ENCODE measurements at regions not wholly inside any gene's neighbourhood (a gene's known extent, or its start where the extent isn't known, plus 50 kb on each side); places are given as distances from the start of the nearest gene placed in this dataset.

GRCh38 chr4:153034681-153035080 lies 98.6 kb downstream of the FHDC1 start:
- Histone ChIP-seq H3K9me3 (ENCODE audit: control insufficient read depth, insufficient read depth, low read length) (peaks cover 3% of the 10 kb centered on the region; the same call in 1 of the 2 replicates), H3K4me1 (ENCODE audit: control insufficient read depth, insufficient read depth, low read length) (peaks cover 8% of the 10 kb centered on the region), H3K4me3 (ENCODE audit: low read depth, low read length) (no peak overlapping the region), H3K9ac (ENCODE audit: low read depth, low read length) (no peak overlapping the region), H3K27me3 (ENCODE audit: control insufficient read depth, insufficient read depth, low read length) (no peaks in the 10 kb centered on the region), H3K36me3 (ENCODE audit: control insufficient read depth, insufficient read depth, low read length) (no peaks in the 10 kb centered on the region), H3K27ac (ENCODE audit: low read depth, low read length) (no peak overlapping the region)

GRCh38 chr4:153036931-153037482 lies 100.9 kb downstream of the FHDC1 start:
- Histone ChIP-seq H3K4me1 (ENCODE audit: control insufficient read depth, insufficient read depth, low read length) (peaks cover 8% of the 10 kb centered on the region), H3K9ac (ENCODE audit: low read depth, low read length) (no peak overlapping the region), H3K27me3 (ENCODE audit: control insufficient read depth, insufficient read depth, low read length) (no peaks in the 10 kb centered on the region), H3K9me3 (ENCODE audit: control insufficient read depth, insufficient read depth, low read length) (peaks cover 7% of the 10 kb centered on the region; the same call in 1 of the 2 replicates), H3K4me3 (ENCODE audit: low read depth, low read length) (no peak overlapping the region), H3K27ac (ENCODE audit: low read depth, low read length) (no peak overlapping the region), H3K36me3 (ENCODE audit: control insufficient read depth, insufficient read depth, low read length) (no peaks in the 10 kb centered on the region)

- H3K9ac ChIP-seq (ENCODE audit: low read depth, low read length): no peak overlapping the region
These were observed 102.6 kb downstream of the FHDC1 start for GRCh38 chr4:153038623-153039311.

GRCh38 chr4:153039542-153040185 lies 103.5 kb downstream of the FHDC1 start:
- H3K27ac ChIP-seq (ENCODE audit: low read depth, low read length): no peak overlapping the region
- H3K4me3 ChIP-seq (ENCODE audit: low read depth, low read length): no peak overlapping the region
- H3K9me3 ChIP-seq (ENCODE audit: control insufficient read depth, insufficient read depth, low read length): peaks cover 7% of the 10 kb centered on the region; the same call in 1 of the 2 replicates
- peaks cover 8% of the 10 kb centered on the region for H3K4me1 ChIP-seq (ENCODE audit: control insufficient read depth, insufficient read depth, low read length)
- no peaks in the 10 kb centered on the region for H3K27me3 ChIP-seq (ENCODE audit: control insufficient read depth, insufficient read depth, low read length)
- no peak overlapping the region for H3K9ac ChIP-seq (ENCODE audit: low read depth, low read length)
- no peaks in the 10 kb centered on the region for H3K36me3 ChIP-seq (ENCODE audit: control insufficient read depth, insufficient read depth, low read length)

More at GRCh38 chr4:153038623-153039311, 102.6 kb downstream of the FHDC1 start:
- Histone ChIP-seq H3K36me3 (ENCODE audit: control insufficient read depth, insufficient read depth, low read length) (no peaks in the 10 kb centered on the region), H3K27me3 (ENCODE audit: control insufficient read depth, insufficient read depth, low read length) (no peaks in the 10 kb centered on the region), H3K9me3 (ENCODE audit: control insufficient read depth, insufficient read depth, low read length) (peaks cover 7% of the 10 kb centered on the region; the same call in 1 of the 2 replicates), H3K4me3 (ENCODE audit: low read depth, low read length) (no peak overlapping the region), H3K27ac (ENCODE audit: low read depth, low read length) (no peak overlapping the region), H3K4me1 (ENCODE audit: control insufficient read depth, insufficient read depth, low read length) (peaks cover 8% of the 10 kb centered on the region)

GRCh38 chr4:153040677-153041076 lies 104.6 kb downstream of the FHDC1 start:
- no peaks in the 10 kb centered on the region for H3K27me3 ChIP-seq (ENCODE audit: control insufficient read depth, insufficient read depth, low read length)
- H3K4me3 ChIP-seq (ENCODE audit: low read depth, low read length): no peak overlapping the region
- H3K27ac ChIP-seq (ENCODE audit: low read depth, low read length): no peak overlapping the region
- H3K9ac ChIP-seq (ENCODE audit: low read depth, low read length): no peak overlapping the region
- peaks cover 8% of the 10 kb centered on the region for H3K4me1 ChIP-seq (ENCODE audit: control insufficient read depth, insufficient read depth, low read length)
- peaks cover 7% of the 10 kb centered on the region; the same call in 1 of the 2 replicates for H3K9me3 ChIP-seq (ENCODE audit: control insufficient read depth, insufficient read depth, low read length)
- no peaks in the 10 kb centered on the region for H3K36me3 ChIP-seq (ENCODE audit: control insufficient read depth, insufficient read depth, low read length)

GRCh38 chr4:153044036-153044435 lies 107.9 kb downstream of the FHDC1 start:
- Histone ChIP-seq H3K4me1 (ENCODE audit: control insufficient read depth, insufficient read depth, low read length) (peaks cover under 1% of the 10 kb centered on the region), H3K9me3 (ENCODE audit: control insufficient read depth, insufficient read depth, low read length) (peaks cover 7% of the 10 kb centered on the region; the same call in 1 of the 2 replicates), H3K27me3 (ENCODE audit: control insufficient read depth, insufficient read depth, low read length) (no peaks in the 10 kb centered on the region), H3K27ac (ENCODE audit: low read depth, low read length) (no peak overlapping the region), H3K9ac (ENCODE audit: low read depth, low read length) (no peak overlapping the region), H3K36me3 (ENCODE audit: control insufficient read depth, insufficient read depth, low read length) (no peaks in the 10 kb centered on the region), H3K4me3 (ENCODE audit: low read depth, low read length) (no peak overlapping the region)

- Histone ChIP-seq H3K27ac (ENCODE audit: low read depth, low read length) (no peak overlapping the region), H3K4me3 (ENCODE audit: low read depth, low read length) (no peak overlapping the region), H3K4me1 (ENCODE audit: control insufficient read depth, insufficient read depth, low read length) (no peaks in the 10 kb centered on the region), H3K27me3 (ENCODE audit: control insufficient read depth, insufficient read depth, low read length) (no peaks in the 10 kb centered on the region), H3K9ac (ENCODE audit: low read depth, low read length) (no peak overlapping the region), H3K36me3 (ENCODE audit: control insufficient read depth, insufficient read depth, low read length) (no peaks in the 10 kb centered on the region), H3K9me3 (ENCODE audit: control insufficient read depth, insufficient read depth, low read length) (peaks cover 6% of the 10 kb centered on the region; the same call in 1 of the 2 replicates)
These were observed 109.2 kb downstream of the FHDC1 start for GRCh38 chr4:153045111-153045982.

GRCh38 chr4:153058671-153059060 lies 122.5 kb downstream of the FHDC1 start:
- Histone ChIP-seq H3K4me3 (ENCODE audit: low read depth, low read length) (no peak overlapping the region), H3K36me3 (ENCODE audit: control insufficient read depth, insufficient read depth, low read length) (no peaks in the 10 kb centered on the region), H3K9ac (ENCODE audit: low read depth, low read length) (no peak overlapping the region), H3K4me1 (ENCODE audit: control insufficient read depth, insufficient read depth, low read length) (no peaks in the 10 kb centered on the region), H3K9me3 (ENCODE audit: control insufficient read depth, insufficient read depth, low read length) (no peaks in the 10 kb centered on the region), H3K27me3 (ENCODE audit: control insufficient read depth, insufficient read depth, low read length) (no peaks in the 10 kb centered on the region), H3K27ac (ENCODE audit: low read depth, low read length) (no peak overlapping the region)

- no peaks in the 10 kb centered on the region for H3K27me3 ChIP-seq (ENCODE audit: control insufficient read depth, insufficient read depth, low read length)
- no peak overlapping the region for H3K27ac ChIP-seq (ENCODE audit: low read depth, low read length)
- no peaks in the 10 kb centered on the region for H3K9me3 ChIP-seq (ENCODE audit: control insufficient read depth, insufficient read depth, low read length)
These were observed 124.1 kb downstream of the FHDC1 start for GRCh38 chr4:153060196-153060595.

GRCh38 chr4:153061971-153062370 lies 125.8 kb downstream of the FHDC1 start:
- Histone ChIP-seq H3K36me3 (ENCODE audit: control insufficient read depth, insufficient read depth, low read length) (no peaks in the 10 kb centered on the region), H3K9me3 (ENCODE audit: control insufficient read depth, insufficient read depth, low read length) (no peaks in the 10 kb centered on the region), H3K9ac (ENCODE audit: low read depth, low read length) (no peak overlapping the region), H3K4me1 (ENCODE audit: control insufficient read depth, insufficient read depth, low read length) (peaks cover 8% of the 10 kb centered on the region; the same call in 1 of the 2 replicates), H3K27me3 (ENCODE audit: control insufficient read depth, insufficient read depth, low read length) (no peaks in the 10 kb centered on the region), H3K27ac (ENCODE audit: low read depth, low read length) (no peak overlapping the region), H3K4me3 (ENCODE audit: low read depth, low read length) (no peak overlapping the region)

More at GRCh38 chr4:153060196-153060595, 124.1 kb downstream of the FHDC1 start:
- H3K4me3 ChIP-seq (ENCODE audit: low read depth, low read length): no peak overlapping the region
- no peaks in the 10 kb centered on the region for H3K36me3 ChIP-seq (ENCODE audit: control insufficient read depth, insufficient read depth, low read length)
- no peak overlapping the region for H3K9ac ChIP-seq (ENCODE audit: low read depth, low read length)
- peaks cover 7% of the 10 kb centered on the region; the same call in 1 of the 2 replicates for H3K4me1 ChIP-seq (ENCODE audit: control insufficient read depth, insufficient read depth, low read length)

Measured in HUES48 (cell line).